Islet of Langerhans (tissue), 1 donor: ENCODE measurements at regions not wholly inside any gene's neighbourhood (a gene's known extent, or its start where the extent isn't known, plus 50 kb on each side); places are given as distances from the start of the nearest gene placed in this dataset.
"Not testable (repeated sequence)": the region's sequence is repeated elsewhere in the genome, so short reads cannot be mapped to it uniquely, and the experiment has no call there.

Source experiments
- FAIRE-seq: peaks from one replicate; lab custom pipeline; 2011; peaks lifted over from hg19 to GRCh38; lab: Jason Lieb, UNC

- no peak for FAIRE-seq
Measured at GRCh38 chr7:153010416-153010815, 250.9 kb downstream of the ACTR3B start.

GRCh38 chr7:153012203-153012602 is 252.7 kb downstream of the ACTR3B start:
- FAIRE-seq: no peak

- FAIRE-seq: no peak
Measured at GRCh38 chr7:153017223-153017622, 257.7 kb downstream of the ACTR3B start.

GRCh38 chr7:153021542-153021941 is 262.0 kb downstream of the ACTR3B start:
- FAIRE-seq: no peak

- FAIRE-seq: no peak
Measured at GRCh38 chr7:153022475-153023193, 263.1 kb downstream of the ACTR3B start.

- no peak for FAIRE-seq
Measured at GRCh38 chr7:153023194-153023592, 263.6 kb downstream of the ACTR3B start.

GRCh38 chr7:153027210-153027609 is 267.7 kb downstream of the ACTR3B start:
- no peak for FAIRE-seq

- FAIRE-seq: no peak
Measured at GRCh38 chr7:153027904-153028303, 268.4 kb downstream of the ACTR3B start.

- no peak for FAIRE-seq
Measured at GRCh38 chr7:153030976-153031375, 271.4 kb downstream of the ACTR3B start.

- FAIRE-seq: no peak
Measured at GRCh38 chr7:153034791-153035190, 275.2 kb downstream of the ACTR3B start.

GRCh38 chr7:153036396-153037063 is 277.0 kb downstream of the ACTR3B start:
- FAIRE-seq: no peak

GRCh38 chr7:153043440-153043839 is 283.9 kb downstream of the ACTR3B start:
- FAIRE-seq: no peak

GRCh38 chr7:153044981-153045380 is 285.4 kb downstream of the ACTR3B start:
- no peak for FAIRE-seq

GRCh38 chr7:153047079-153047959 is 287.8 kb downstream of the ACTR3B start:
- no peak for FAIRE-seq

GRCh38 chr7:153052206-153052605 is 292.7 kb downstream of the ACTR3B start:
- FAIRE-seq: no peak

- FAIRE-seq: no peak
Measured at GRCh38 chr7:153061910-153062528, 302.5 kb downstream of the ACTR3B start.

GRCh38 chr7:153065051-153065450 is 305.5 kb downstream of the ACTR3B start:
- no peak for FAIRE-seq

GRCh38 chr7:153066711-153067110 is 307.2 kb downstream of the ACTR3B start:
- no peak for FAIRE-seq

GRCh38 chr7:153070141-153070540 is 310.6 kb downstream of the ACTR3B start:
- no peak for FAIRE-seq

GRCh38 chr7:153072806-153073205 is 313.3 kb downstream of the ACTR3B start:
- no peak for FAIRE-seq

GRCh38 chr7:153076289-153076688 is 316.7 kb downstream of the ACTR3B start:
- FAIRE-seq: not testable (repeated sequence)

GRCh38 chr7:153081496-153081895 is 321.9 kb downstream of the ACTR3B start:
- no peak for FAIRE-seq
